Activated CD4-positive, alpha-beta T cell treated with anti-CD3 and anti-CD28 coated beads for 36 hours (primary cell): ENCODE measurements at regions not wholly inside any gene's neighbourhood (a gene's known extent, or its start where the extent isn't known, plus 50 kb on each side); places are given as distances from the start of the nearest gene placed in this dataset.

Experiments used
- ATAC-seq: fragments of 200-7000 bp; cut with Tn5 transposase; one replicate; pipeline ENCODE4 v1.10.0; 2021; ENCODE audit warnings: mild to moderate bottlenecking, moderate library complexity
- CTCF ChIA-PET: fragments of 350-600 bp; sonication (Branson Sonifier 250); formaldehyde crosslinking; loops from one replicate; lab custom pipeline; 2021; ENCODE audit warnings: antibody characterized with exemption; lab: Charles Lee
- POLR2A ChIA-PET: fragments of 350-600 bp; sonication (Branson Sonifier 250); formaldehyde crosslinking; loops from one replicate; lab custom pipeline; 2021; ENCODE audit warnings: antibody characterized with exemption, inconsistent platforms; lab: Charles Lee
- DNase-seq: peaks from one replicate; pipeline ENCODE4 v3.0.0-alpha.2; 2020
- H3K27ac Mint-ChIP-seq: one replicate; pipeline ENCODE4 v1.8.0; 2021; ENCODE audit warnings: mixed read lengths
- H3K27me3 Mint-ChIP-seq: one replicate; pipeline ENCODE4 v1.8.0; 2021; ENCODE audit warnings: mixed read lengths
- H3K36me3 Mint-ChIP-seq: one replicate; pipeline ENCODE4 v1.8.0; 2021; ENCODE audit warnings: low read depth, mixed read lengths
- H3K4me1 Mint-ChIP-seq: one replicate; pipeline ENCODE4 v1.8.0; 2021; ENCODE audit warnings: mixed read lengths
- H3K4me3 Mint-ChIP-seq: one replicate; pipeline ENCODE4 v1.8.0; 2021; ENCODE audit warnings: mild to moderate bottlenecking, moderate library complexity, mixed read lengths
- H3K9me3 Mint-ChIP-seq: one replicate; pipeline ENCODE4 v1.8.0; 2021; ENCODE audit warnings: low read depth, mixed read lengths
- intact Hi-C, 2 experiments: fragments of 100-400 bp; cut with DNase I in 1 of 2; cut with micrococcal nuclease in 1 of 2; formaldehyde crosslinking; loops; one replicate each; pipeline versions ENCODE4 v1.14.2 to v1.15.1; 2022 to 2024; cut with DNase I, micrococcal nuclease

DNA sequence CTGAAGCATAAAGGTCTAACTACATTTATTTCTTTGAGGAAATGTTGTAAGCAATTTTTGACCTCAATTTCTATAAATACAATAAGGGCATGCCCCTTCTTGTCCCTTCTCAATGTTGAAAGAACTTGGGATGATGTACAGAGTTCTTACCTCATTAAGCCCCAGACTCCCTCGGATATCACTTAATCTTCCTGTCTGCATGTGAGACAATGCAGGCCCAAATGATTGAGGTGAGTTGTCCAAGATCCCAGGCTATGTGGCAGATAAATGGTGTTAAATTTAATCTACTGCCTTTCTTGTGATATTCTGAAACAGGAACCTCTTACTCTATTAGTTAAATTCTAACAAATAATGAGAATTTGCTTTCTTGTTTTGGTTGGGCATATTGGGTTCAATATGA lies 1073.4 kb upstream of the GYPC start:
- Mint-ChIP-seq H3K27ac (no peak overlapping the region), H3K27me3 (no peaks in the 10 kb centered on the region), H3K36me3 (no peaks in the 10 kb centered on the region), H3K4me3 (no peak overlapping the region), H3K9me3 (peaks cover 1% of the 10 kb centered on the region), H3K4me1 (no peaks in the 10 kb centered on the region)
- ChIA-PET POLR2A (no interaction called here), CTCF (no interaction called here)
- ATAC-seq (no peak), DNase-seq (no peak)
- intact Hi-C loops = no loop called here

DNA sequence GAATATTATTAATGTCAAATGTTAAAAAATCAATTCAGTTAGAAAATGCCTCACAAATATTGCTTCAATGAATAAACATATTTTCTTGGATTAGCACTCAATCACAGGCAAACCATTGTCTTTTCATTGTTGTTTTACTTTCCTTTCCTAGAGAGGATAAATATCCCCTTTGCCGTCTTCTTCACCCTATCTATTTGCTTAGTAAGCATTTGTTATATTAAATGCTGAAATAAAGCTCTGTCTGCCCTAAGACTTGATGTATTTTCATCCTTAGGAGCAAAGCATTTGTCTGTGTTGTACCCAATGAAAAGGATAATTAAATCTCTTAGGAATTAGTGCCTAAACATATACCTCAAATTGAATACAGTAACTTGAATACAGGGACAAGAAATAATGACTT lies 1071.2 kb upstream of the GYPC start:
- Mint-ChIP-seq H3K9me3 (peaks cover 6% of the 10 kb centered on the region), H3K4me3 (no peak overlapping the region), H3K27me3 (no peaks in the 10 kb centered on the region), H3K4me1 (no peaks in the 10 kb centered on the region), H3K27ac (no peak overlapping the region), H3K36me3 (no peaks in the 10 kb centered on the region)
- intact Hi-C loops = no loop called here
- no peak for DNase-seq
- CTCF ChIA-PET = no interaction called here
- ATAC-seq = no peak
- POLR2A ChIA-PET = no interaction called here

DNA sequence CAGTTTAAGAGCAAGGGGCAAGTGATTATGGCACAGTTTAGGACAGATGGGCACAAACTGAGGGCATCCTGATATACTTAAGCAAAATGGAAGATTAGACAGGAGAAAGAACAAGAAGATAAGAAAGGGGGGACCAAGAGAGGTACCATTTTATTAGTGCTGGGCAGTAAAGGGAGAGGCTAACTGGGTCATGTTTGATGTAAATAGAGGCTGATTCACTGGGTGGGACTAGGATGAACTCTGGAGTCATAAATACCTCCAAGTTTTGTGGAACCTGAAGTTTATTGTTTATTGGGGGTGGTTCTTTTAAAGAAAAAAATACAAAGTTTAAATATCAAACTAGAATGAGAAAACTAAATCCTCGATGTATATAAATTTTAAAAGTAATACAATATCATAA lies 1067.2 kb upstream of the GYPC start:
- Mint-ChIP-seq H3K4me1 (no peaks in the 10 kb centered on the region), H3K4me3 (no peak overlapping the region), H3K9me3 (peaks cover 21% of the 10 kb centered on the region), H3K27me3 (no peaks in the 10 kb centered on the region), H3K36me3 (no peaks in the 10 kb centered on the region), H3K27ac (no peak overlapping the region)
- ChIA-PET CTCF (no interaction called here), POLR2A (no interaction called here)
- no peak for ATAC-seq
- intact Hi-C loops = no loop called here
- no peak for DNase-seq

DNA sequence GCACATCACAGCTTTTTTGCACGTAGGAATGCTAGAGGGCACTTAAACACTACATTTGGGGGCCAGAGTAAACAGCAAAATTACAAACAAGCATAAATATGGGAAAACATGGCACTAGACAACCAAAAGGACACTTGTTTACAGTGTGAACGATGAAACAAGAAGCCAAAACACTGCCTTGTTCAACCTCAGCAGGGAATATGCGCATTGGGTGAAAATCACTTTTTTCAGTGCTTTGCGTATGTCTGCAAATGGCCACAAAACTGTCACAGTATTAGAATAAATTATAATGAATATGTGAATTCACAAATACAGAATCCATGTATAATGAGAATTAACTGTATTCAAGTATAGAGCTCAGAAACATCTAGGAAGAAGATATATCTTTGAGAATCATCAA lies 1064.0 kb upstream of the GYPC start:
- POLR2A ChIA-PET = no interaction called here
- Mint-ChIP-seq H3K36me3 (no peaks in the 10 kb centered on the region), H3K27me3 (no peaks in the 10 kb centered on the region), H3K9me3 (peaks cover 20% of the 10 kb centered on the region), H3K4me1 (no peaks in the 10 kb centered on the region), H3K27ac (no peak overlapping the region), H3K4me3 (no peak overlapping the region)
- CTCF ChIA-PET = no interaction called here
- DNase-seq (no peak), ATAC-seq (no peak)
- intact Hi-C loops = no loop called here

DNA sequence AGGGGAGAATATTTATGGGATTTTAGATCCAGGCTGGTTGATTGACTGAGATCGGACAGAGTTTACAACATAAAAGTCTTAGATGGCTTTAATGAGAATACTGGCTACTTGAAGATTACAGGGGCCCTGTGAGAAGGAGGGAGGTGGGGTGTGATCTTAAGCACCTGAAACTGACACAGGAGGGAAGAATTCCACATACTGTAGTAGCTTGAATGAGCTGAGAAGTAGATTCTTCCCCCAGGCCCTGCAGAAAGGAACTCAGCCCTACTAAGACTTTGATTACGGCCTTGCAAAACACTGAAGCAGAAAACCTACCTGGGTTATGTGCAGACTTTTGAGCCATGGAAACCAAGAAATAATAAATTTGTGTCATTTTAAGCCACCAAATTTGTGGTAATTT lies 1062.9 kb upstream of the GYPC start:
- Mint-ChIP-seq H3K27me3 (no peaks in the 10 kb centered on the region), H3K27ac (no peak overlapping the region), H3K36me3 (no peaks in the 10 kb centered on the region), H3K4me3 (no peak overlapping the region), H3K4me1 (no peaks in the 10 kb centered on the region), H3K9me3 (peaks cover 20% of the 10 kb centered on the region)
- ATAC-seq (no peak), DNase-seq (no peak)
- intact Hi-C loops = no loop called here
- ChIA-PET POLR2A (no interaction called here), CTCF (interaction anchor here (0.6 kb wide), 1 partner anchor 33 kb away, joined by 3 read pairs; no protein-coding TSS in a partner anchor)

DNA sequence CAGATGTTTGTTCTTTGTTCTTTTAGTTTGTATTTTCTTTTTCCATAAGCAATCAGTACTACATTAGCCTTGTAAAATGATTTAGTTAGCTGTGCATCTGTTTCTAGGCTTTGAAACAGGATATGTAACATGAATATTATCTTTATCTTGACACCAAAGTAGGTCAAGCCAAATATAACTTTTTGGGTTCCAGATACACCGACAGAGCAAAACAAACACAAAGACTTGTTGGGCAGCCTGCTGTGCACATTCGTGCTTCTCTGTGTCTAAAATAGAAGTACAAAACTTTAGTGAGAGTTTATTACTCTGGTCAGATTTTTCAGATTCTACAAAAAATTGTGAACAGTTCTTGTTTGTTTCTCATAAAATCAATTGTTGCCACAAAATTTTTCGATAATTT lies 1059.3 kb upstream of the GYPC start:
- Mint-ChIP-seq H3K4me1 (no peaks in the 10 kb centered on the region), H3K9me3 (peaks cover 7% of the 10 kb centered on the region), H3K36me3 (no peaks in the 10 kb centered on the region), H3K27me3 (no peaks in the 10 kb centered on the region), H3K4me3 (no peak overlapping the region), H3K27ac (no peak overlapping the region)
- POLR2A ChIA-PET = no interaction called here
- no peak for DNase-seq
- intact Hi-C loops = no loop called here
- CTCF ChIA-PET = no interaction called here
- ATAC-seq = no peak

DNA sequence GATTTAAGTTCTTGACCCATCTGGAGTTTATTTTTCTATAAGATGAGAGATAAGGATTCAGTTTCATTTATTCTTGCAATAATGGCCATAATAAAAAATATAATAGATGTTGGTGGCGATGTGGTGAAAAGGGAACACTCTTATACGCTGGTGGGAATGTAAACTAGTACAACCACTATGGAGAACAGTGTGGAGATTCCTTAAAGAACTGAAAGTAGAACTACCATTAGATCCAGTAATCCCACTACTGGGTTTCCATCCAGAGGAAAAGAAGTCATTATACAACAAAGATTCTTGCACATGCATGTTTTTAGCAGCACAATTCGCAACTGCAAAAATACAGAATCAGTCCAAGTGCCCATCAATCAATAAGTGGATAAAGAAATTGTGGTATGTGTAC lies 1040.5 kb upstream of the GYPC start:
- ATAC-seq (no peak), DNase-seq (no peak)
- intact Hi-C loops = no loop called here
- CTCF ChIA-PET = no interaction called here
- peaks cover 10% of the 10 kb centered on the region for H3K9me3 Mint-ChIP-seq
- no peak overlapping the region for H3K27ac Mint-ChIP-seq
- no peaks in the 10 kb centered on the region for H3K27me3 Mint-ChIP-seq
- H3K4me3 Mint-ChIP-seq = no peak overlapping the region
- H3K4me1 Mint-ChIP-seq = no peaks in the 10 kb centered on the region
- no peaks in the 10 kb centered on the region for H3K36me3 Mint-ChIP-seq
- POLR2A ChIA-PET = no interaction called here

DNA sequence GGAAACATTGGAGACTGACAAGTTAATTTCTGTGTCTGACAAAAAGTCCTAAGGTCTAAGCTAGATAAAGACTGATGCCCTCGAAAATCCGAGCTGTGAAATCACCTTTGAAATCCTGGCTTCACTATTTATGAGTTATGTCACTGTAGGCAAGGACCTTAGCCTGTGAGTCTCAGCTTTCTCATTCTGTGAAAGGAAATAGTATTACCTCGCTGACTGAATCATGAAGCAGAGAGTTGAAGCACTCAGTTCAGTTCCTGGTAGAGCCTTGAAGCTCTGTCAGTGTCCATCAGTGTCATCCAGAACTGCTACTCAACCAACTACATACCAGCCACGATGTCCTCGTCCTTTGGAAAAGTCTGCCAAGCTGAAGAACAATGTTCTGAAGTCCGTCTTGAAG lies 1025.6 kb upstream of the GYPC start:
- H3K4me1 Mint-ChIP-seq = no peaks in the 10 kb centered on the region
- H3K36me3 Mint-ChIP-seq = no peaks in the 10 kb centered on the region

DNA sequence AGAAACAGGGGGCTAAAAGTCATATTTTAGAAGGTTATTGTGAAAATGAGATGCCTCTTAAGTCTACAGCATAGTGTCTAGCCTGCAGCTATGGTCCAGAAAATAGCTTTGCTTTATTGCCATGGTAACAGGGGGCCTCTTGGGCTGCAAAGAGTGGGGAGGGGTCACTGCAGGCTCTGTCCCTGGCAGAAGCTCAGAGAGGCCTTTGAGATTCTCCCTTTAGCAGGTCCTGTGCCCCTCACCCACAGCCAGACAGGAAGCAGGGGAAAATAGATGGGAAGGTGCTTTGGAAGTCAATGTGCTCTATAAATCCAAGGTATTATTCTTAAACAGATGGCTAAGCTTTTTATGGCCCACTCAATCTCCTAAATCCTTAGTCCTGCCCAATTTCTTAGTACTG lies 1021.3 kb upstream of the GYPC start:
- ATAC-seq (no peak), DNase-seq (no peak)
- intact Hi-C loops = no loop called here
- H3K36me3 Mint-ChIP-seq = no peaks in the 10 kb centered on the region
- no peaks in the 10 kb centered on the region for H3K4me1 Mint-ChIP-seq
- no peak overlapping the region for H3K4me3 Mint-ChIP-seq
- no peaks in the 10 kb centered on the region for H3K27me3 Mint-ChIP-seq
- ChIA-PET POLR2A (no interaction called here), CTCF (no interaction called here)
- peaks cover 8% of the 10 kb centered on the region for H3K9me3 Mint-ChIP-seq
- H3K27ac Mint-ChIP-seq = no peak overlapping the region

More for the DNA sequence above, 1025.6 kb upstream of the GYPC start:
- POLR2A ChIA-PET = no interaction called here
- Mint-ChIP-seq H3K9me3 (peaks cover 12% of the 10 kb centered on the region), H3K4me3 (no peak overlapping the region), H3K27ac (no peak overlapping the region), H3K27me3 (no peaks in the 10 kb centered on the region)
- intact Hi-C loops = no loop called here
- no peak for DNase-seq
- CTCF ChIA-PET = no interaction called here
- ATAC-seq = no peak

DNA sequence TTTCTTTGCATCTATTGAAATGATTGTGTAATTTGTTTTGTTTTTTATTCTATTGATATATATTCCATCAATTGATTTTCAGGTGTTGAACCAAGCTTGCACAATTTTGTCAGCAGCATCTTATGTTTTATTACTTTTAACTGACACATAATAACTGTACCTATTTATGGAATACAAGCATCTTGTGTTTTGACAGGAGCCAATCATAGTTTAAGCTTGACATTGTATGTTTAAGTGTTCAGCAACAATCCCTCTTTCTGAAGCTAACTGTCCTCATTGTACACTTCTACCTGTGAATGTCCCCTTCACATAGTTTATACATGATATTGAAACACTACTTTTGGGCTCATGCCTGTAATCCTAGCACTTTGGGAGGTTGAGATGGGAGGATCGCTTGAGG lies 1017.6 kb upstream of the GYPC start:
- DNase-seq = no peak
- no peaks in the 10 kb centered on the region for H3K4me1 Mint-ChIP-seq
- ATAC-seq = no peak
- ChIA-PET POLR2A (no interaction called here), CTCF (interaction anchor here (0.6 to 0.7 kb wide), 2 partner anchors 202 to 367 kb away, joined by 3 read pairs; no protein-coding TSS in a partner anchor)
- no peak overlapping the region for H3K27ac Mint-ChIP-seq
- H3K27me3 Mint-ChIP-seq = no peaks in the 10 kb centered on the region
- no peaks in the 10 kb centered on the region for H3K36me3 Mint-ChIP-seq
- no peak overlapping the region for H3K4me3 Mint-ChIP-seq
- intact Hi-C loops = no loop called here
- peaks cover 2% of the 10 kb centered on the region for H3K9me3 Mint-ChIP-seq

DNA sequence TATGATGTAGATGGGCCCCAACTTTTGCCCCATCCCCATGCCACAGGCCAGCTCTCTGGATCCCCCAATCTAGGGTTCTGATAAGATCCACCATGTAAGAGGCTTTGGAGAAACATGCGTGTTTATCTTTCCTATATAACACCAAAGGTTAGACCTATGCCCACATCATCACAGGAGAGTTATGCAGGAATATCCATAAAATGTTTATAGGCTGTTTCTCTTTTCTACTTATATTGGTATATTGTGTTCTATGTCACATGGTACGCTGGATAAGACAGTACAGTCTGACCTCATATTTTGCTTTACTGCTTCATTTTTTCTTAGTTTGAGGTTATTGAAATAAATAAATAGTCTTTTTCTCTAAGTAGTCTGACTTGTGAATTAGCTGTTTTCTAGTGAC lies 1013.9 kb upstream of the GYPC start:
- Mint-ChIP-seq H3K4me1 (no peaks in the 10 kb centered on the region), H3K27ac (no peak overlapping the region), H3K27me3 (no peaks in the 10 kb centered on the region), H3K4me3 (no peak overlapping the region), H3K9me3 (peaks cover 2% of the 10 kb centered on the region), H3K36me3 (no peaks in the 10 kb centered on the region)
- intact Hi-C loops = no loop called here
- no peak for ATAC-seq
- ChIA-PET POLR2A (no interaction called here), CTCF (no interaction called here)
- no peak for DNase-seq

DNA sequence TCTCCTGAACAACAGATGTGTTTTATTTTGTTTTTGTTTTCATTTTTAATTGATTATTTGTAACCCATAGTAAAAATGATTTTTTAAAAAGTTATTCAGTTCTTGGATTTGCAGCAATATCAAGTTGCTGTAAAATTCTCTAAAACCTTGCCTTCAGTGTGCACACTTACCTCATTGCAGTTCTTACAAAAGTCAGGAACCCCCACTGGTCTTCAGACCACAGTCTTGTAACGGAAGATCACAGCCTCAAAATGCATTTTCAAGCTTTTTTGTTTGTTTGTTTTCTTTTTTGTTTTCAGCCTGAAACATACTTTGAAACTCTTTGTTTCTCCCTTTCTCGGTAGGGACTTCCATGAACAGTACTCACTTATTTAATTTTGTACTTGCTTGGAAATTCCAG lies 1012.8 kb upstream of the GYPC start:
- Mint-ChIP-seq H3K4me1 (no peaks in the 10 kb centered on the region), H3K27ac (no peak overlapping the region), H3K36me3 (no peaks in the 10 kb centered on the region), H3K9me3 (peaks cover 2% of the 10 kb centered on the region), H3K27me3 (no peaks in the 10 kb centered on the region), H3K4me3 (no peak overlapping the region)
- no peak for ATAC-seq
- DNase-seq = no peak
- ChIA-PET CTCF (no interaction called here), POLR2A (no interaction called here)
- intact Hi-C loops = no loop called here

DNA sequence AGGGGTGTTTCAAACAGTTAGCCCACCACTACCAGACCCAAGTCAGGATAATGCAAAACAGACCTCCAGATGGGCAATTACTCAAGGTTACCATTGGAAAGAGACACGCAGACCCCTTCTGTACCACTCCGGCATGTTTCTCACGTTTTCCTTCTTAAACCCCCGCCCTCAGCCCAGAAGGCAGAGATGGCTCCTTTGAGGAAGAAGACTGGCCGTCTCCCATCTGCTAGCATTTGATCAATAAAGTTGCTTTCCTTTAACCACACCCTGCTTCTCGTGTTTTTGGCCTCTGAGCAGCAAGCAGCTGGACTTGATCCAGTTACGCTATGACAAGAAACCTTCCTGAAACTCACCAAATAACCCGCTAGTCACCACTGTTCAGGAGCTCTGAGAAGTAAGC lies 1012.4 kb upstream of the GYPC start:
- H3K4me3 Mint-ChIP-seq = no peak overlapping the region
- CTCF ChIA-PET = no interaction called here

More for the DNA sequence above, 1012.4 kb upstream of the GYPC start:
- ATAC-seq (no peak), DNase-seq (no peak)
- no peak overlapping the region for H3K27ac Mint-ChIP-seq
- POLR2A ChIA-PET = no interaction called here
- no peaks in the 10 kb centered on the region for H3K27me3 Mint-ChIP-seq
- intact Hi-C loops = no loop called here
- no peaks in the 10 kb centered on the region for H3K4me1 Mint-ChIP-seq
- peaks cover 2% of the 10 kb centered on the region for H3K9me3 Mint-ChIP-seq
- H3K36me3 Mint-ChIP-seq = no peaks in the 10 kb centered on the region
